Bronchial epithelial cell (primary cell): ENCODE measurements at regions not wholly inside any gene's neighbourhood (a gene's known extent, or its start where the extent isn't known, plus 50 kb on each side); places are given as distances from the start of the nearest gene placed in this dataset.

Experiments used
- DNase-seq: peaks from one replicate; pipeline ENCODE4 v3.0.0-alpha.2; 2010; ENCODE audit warnings: low read depth
- FAIRE-seq: peaks from 2 replicates; lab custom pipeline; 2011; peaks lifted over from hg19 to GRCh38; lab: Jason Lieb, UNC
- H3K27me3 ChIP-seq: 2 replicates; pipeline ENCODE4 v1.5.1; 2011; ENCODE audit warnings: low read length; ENCODE audit not compliant: control insufficient read depth, insufficient read depth
- H3K36me3 ChIP-seq: 2 replicates; pipeline ENCODE4 v1.5.1; 2011; ENCODE audit warnings: low read length; ENCODE audit not compliant: control insufficient read depth, insufficient read depth
- H3K4me3 ChIP-seq: 2 replicates; pipeline ENCODE4 v1.5.1; 2011; ENCODE audit warnings: mild to moderate bottlenecking, low read depth, low read length, control low read depth
- TF ChIP-seq, protein P1 (sequence below): IDR thresholded peaks from 2 replicates; pipeline ENCODE4 v1.5.1; 2011; ENCODE audit warnings: mild to moderate bottlenecking, moderate library complexity, low read length, control low read depth, inconsistent platforms; ENCODE audit not compliant: insufficient read depth, severe bottlenecking

DNA sequence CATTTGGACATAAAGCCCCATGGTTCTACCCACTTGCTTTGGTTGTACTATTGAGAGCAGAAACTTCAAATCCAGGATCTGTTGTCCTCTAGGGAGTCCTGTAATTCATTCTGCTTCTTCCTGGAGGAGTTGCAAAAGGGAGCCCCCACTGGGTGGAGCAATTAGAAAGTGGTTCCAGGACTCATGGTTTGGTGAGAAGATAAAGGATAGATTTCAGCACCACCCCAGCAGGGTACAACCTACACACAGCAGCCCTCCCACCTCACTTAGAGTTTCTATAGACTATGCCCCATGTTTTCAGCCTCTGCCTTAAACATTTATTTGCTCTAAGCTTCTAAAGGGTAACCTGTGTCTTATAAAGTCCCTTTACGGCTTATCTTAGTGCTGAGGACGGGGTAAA is 112.6 kb upstream of the ARRDC3 start:
- Histone ChIP-seq H3K4me3 (no peak overlapping the region), H3K27me3 (no peaks in the 10 kb centered on the region), H3K36me3 (no peaks in the 10 kb centered on the region)
- TF ChIP-seq, protein P1, sequence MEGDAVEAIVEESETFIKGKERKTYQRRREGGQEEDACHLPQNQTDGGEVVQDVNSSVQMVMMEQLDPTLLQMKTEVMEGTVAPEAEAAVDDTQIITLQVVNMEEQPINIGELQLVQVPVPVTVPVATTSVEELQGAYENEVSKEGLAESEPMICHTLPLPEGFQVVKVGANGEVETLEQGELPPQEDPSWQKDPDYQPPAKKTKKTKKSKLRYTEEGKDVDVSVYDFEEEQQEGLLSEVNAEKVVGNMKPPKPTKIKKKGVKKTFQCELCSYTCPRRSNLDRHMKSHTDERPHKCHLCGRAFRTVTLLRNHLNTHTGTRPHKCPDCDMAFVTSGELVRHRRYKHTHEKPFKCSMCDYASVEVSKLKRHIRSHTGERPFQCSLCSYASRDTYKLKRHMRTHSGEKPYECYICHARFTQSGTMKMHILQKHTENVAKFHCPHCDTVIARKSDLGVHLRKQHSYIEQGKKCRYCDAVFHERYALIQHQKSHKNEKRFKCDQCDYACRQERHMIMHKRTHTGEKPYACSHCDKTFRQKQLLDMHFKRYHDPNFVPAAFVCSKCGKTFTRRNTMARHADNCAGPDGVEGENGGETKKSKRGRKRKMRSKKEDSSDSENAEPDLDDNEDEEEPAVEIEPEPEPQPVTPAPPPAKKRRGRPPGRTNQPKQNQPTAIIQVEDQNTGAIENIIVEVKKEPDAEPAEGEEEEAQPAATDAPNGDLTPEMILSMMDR: no peak
- DNase-seq: no peak
- no peak for FAIRE-seq

DNA sequence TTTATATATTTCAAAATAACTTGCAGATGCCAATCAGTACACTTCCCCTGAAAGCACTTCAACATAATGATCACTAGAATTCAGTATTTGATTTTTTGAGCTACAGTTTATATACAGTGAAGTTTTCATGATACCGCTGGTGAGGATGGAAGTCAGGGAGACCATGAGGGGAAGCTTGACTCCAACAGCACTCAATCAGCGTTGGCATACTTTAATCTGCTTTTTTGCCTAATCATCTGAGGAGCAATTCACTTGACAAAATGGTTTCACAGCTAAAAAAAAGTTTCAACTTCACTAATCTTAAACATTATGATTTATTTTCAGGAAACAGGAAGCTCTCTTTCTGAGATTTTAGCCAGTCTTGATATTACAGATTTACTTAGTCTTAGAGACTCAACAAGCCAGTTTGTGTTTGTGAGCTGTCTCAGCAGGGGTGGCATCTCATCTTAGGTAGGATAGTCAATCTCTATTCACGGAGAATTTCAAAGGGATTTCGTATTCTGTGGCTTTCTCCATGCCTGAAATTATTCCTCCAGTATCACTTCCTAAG is 111.4 kb upstream of the ARRDC3 start:
- TF ChIP-seq, protein P1: no peak
- no peaks in the 10 kb centered on the region for H3K27me3 ChIP-seq
- FAIRE-seq: no peak

DNA sequence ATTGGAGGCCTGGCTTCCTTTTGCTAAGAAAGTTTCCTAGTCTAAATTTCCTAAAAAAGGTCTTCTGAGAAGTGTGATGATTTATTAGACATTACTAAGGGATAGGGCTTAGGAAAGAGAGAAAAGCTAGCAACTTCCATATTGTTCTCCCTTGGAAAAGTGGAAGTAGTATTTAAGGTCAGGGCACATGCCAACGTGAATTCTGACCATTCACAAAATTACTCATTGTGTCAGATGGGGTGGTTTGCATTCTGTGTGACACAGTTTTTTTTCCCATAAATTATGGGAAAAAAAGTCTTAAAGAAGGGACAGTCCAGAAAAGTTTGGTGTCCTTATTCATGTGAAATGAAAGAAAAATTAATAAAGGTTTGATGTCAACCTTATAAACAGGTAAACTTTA is 110.0 kb upstream of the ARRDC3 start:
- H3K4me3 ChIP-seq: no peak overlapping the region
- H3K36me3 ChIP-seq: no peaks in the 10 kb centered on the region
- FAIRE-seq (no peak), DNase-seq (no peak)
- H3K27me3 ChIP-seq: no peaks in the 10 kb centered on the region
- TF ChIP-seq, protein P1: no peak

More for the DNA sequence above, 111.4 kb upstream of the ARRDC3 start:
- no peak for DNase-seq
- Histone ChIP-seq H3K36me3 (no peaks in the 10 kb centered on the region), H3K4me3 (no peak overlapping the region)

DNA sequence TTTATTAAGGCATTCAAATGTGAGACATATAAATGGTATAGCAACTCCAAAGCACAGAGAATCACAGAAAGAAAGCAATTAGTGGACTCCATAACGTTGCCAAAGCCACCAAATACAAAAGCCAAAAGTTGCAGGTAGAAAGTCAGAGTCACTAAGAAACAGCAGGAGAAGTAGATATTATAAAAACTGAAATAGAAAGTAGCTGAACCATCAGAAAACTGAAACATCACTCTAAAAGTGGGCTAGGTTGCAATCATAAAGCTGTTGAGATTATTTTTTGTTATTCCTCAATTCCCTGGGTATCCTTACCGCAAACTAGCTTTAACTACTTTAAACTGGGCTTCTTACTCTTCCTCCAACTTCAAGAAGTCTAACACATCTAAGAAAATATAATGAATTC is 108.1 kb upstream of the ARRDC3 start:
- FAIRE-seq (no peak), DNase-seq (no peak)
- no peak overlapping the region for H3K4me3 ChIP-seq
- H3K27me3 ChIP-seq: no peaks in the 10 kb centered on the region
- no peaks in the 10 kb centered on the region for H3K36me3 ChIP-seq
- TF ChIP-seq, protein P1: no peak

DNA sequence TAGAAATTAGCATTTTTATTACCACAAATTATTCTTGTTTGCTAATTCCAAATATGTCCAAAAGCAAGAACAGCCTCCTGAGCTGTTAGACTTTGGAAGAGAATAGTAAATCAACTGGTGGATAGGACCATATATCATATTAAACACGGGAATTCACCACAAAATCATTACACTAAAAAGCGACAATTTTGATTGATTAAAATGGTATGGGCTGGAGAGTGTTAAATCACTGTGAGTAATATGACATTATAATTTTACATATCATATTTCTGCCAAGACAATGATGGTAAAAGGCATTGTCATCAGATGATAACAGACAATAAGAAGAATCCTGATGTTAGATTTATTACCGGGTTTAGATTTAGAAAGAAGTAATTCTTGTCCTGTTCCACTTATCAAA is 107.2 kb upstream of the ARRDC3 start:
- no peaks in the 10 kb centered on the region for H3K27me3 ChIP-seq
- TF ChIP-seq, protein P1: no peak
- no peak for FAIRE-seq
- no peak overlapping the region for H3K4me3 ChIP-seq
- DNase-seq: no peak
- no peaks in the 10 kb centered on the region for H3K36me3 ChIP-seq

DNA sequence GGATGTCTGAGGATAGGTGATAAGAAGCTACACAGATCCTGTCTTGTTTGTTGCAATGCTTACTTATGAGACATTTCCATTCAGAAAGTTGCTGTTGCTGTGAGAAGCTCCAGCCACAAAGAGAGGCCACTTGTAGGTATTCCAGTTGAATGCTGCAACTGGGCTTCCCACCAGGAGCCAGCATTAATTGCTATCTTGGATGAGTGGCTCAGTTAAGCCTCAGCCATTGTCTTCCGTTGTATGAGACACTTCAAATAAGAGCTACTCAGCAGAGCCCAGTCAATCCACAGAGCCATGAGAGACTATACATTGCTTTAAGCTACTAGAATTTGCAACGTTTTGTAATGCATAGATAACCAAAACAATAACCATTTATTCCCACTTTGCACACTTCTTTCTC is 104.3 kb upstream of the ARRDC3 start:
- no peaks in the 10 kb centered on the region for H3K36me3 ChIP-seq
- DNase-seq (no peak), FAIRE-seq (peak; percentile 32)
- TF ChIP-seq, protein P1: no peak
- H3K4me3 ChIP-seq: no peak overlapping the region
- no peaks in the 10 kb centered on the region for H3K27me3 ChIP-seq
